ENCODE measurements at regions not wholly inside any gene's neighbourhood (a gene's known extent, or its start where the extent isn't known, plus 50 kb on each side); places are given as distances from the start of the nearest gene placed in this dataset.

DNA sequence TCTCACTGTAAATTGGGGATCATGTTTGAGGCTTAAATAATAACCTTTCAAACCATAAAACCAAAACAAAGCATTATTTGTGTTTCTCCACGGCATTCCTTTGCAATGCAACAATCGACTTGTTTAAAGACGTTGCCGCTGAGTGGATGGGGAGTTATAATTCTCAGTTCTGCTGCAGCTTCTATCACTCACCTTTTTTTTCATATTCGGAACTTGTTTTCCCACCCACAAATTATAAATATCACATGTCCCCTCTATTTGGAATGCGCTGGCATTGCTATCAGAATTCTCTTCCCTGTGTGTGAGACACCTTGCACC lies 372.8 kb upstream of the SMIM21 start:
- no peak for TF ChIP-seq ZBTB7A (IDR thresholded peaks at IDR 0.05; ENCODE audit: low read depth)
- TF ChIP-seq, protein P1, sequence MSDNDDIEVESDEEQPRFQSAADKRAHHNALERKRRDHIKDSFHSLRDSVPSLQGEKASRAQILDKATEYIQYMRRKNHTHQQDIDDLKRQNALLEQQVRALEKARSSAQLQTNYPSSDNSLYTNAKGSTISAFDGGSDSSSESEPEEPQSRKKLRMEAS (IDR thresholded peaks at IDR 0.05), result no peak
- TF ChIP-seq EP300 (IDR thresholded peaks at IDR 0.05; ENCODE audit: borderline replicate concordance), result no peak
- TF ChIP-seq, protein P2, sequence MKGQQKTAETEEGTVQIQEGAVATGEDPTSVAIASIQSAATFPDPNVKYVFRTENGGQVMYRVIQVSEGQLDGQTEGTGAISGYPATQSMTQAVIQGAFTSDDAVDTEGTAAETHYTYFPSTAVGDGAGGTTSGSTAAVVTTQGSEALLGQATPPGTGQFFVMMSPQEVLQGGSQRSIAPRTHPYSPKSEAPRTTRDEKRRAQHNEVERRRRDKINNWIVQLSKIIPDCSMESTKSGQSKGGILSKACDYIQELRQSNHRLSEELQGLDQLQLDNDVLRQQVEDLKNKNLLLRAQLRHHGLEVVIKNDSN (IDR thresholded peaks at IDR 0.05), result no peak
- no peak for TF ChIP-seq RAD21 (IDR thresholded peaks at IDR 0.05; ENCODE audit: low read depth)
- TF ChIP-seq CREB1 (IDR thresholded peaks at IDR 0.05; ENCODE audit: low read depth), result no peak
- no peak for TF ChIP-seq EGR1 (IDR thresholded peaks at IDR 0.05)
- TF ChIP-seq TAF1 (IDR thresholded peaks at IDR 0.05; ENCODE audit: low read depth), result no peak
- TF ChIP-seq CEBPB (IDR thresholded peaks at IDR 0.05), result no peak
- no peak for TF ChIP-seq FOXM1 (IDR thresholded peaks at IDR 0.05; ENCODE audit: borderline replicate concordance, low read depth)
- TF ChIP-seq, protein P3, sequence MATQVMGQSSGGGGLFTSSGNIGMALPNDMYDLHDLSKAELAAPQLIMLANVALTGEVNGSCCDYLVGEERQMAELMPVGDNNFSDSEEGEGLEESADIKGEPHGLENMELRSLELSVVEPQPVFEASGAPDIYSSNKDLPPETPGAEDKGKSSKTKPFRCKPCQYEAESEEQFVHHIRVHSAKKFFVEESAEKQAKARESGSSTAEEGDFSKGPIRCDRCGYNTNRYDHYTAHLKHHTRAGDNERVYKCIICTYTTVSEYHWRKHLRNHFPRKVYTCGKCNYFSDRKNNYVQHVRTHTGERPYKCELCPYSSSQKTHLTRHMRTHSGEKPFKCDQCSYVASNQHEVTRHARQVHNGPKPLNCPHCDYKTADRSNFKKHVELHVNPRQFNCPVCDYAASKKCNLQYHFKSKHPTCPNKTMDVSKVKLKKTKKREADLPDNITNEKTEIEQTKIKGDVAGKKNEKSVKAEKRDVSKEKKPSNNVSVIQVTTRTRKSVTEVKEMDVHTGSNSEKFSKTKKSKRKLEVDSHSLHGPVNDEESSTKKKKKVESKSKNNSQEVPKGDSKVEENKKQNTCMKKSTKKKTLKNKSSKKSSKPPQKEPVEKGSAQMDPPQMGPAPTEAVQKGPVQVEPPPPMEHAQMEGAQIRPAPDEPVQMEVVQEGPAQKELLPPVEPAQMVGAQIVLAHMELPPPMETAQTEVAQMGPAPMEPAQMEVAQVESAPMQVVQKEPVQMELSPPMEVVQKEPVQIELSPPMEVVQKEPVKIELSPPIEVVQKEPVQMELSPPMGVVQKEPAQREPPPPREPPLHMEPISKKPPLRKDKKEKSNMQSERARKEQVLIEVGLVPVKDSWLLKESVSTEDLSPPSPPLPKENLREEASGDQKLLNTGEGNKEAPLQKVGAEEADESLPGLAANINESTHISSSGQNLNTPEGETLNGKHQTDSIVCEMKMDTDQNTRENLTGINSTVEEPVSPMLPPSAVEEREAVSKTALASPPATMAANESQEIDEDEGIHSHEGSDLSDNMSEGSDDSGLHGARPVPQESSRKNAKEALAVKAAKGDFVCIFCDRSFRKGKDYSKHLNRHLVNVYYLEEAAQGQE (IDR thresholded peaks at IDR 0.05; ENCODE audit: low read depth), result no peak
- TF ChIP-seq YY1 (IDR thresholded peaks at IDR 0.05; ENCODE audit: low read depth), result no peak
- no peak for TF ChIP-seq TEAD4 (IDR thresholded peaks at IDR 0.05)
- no peak for TF ChIP-seq TCF12 (IDR thresholded peaks at IDR 0.05; ENCODE audit: low read depth)
- no peak for TF ChIP-seq NFIC (IDR thresholded peaks at IDR 0.05)

DNA sequence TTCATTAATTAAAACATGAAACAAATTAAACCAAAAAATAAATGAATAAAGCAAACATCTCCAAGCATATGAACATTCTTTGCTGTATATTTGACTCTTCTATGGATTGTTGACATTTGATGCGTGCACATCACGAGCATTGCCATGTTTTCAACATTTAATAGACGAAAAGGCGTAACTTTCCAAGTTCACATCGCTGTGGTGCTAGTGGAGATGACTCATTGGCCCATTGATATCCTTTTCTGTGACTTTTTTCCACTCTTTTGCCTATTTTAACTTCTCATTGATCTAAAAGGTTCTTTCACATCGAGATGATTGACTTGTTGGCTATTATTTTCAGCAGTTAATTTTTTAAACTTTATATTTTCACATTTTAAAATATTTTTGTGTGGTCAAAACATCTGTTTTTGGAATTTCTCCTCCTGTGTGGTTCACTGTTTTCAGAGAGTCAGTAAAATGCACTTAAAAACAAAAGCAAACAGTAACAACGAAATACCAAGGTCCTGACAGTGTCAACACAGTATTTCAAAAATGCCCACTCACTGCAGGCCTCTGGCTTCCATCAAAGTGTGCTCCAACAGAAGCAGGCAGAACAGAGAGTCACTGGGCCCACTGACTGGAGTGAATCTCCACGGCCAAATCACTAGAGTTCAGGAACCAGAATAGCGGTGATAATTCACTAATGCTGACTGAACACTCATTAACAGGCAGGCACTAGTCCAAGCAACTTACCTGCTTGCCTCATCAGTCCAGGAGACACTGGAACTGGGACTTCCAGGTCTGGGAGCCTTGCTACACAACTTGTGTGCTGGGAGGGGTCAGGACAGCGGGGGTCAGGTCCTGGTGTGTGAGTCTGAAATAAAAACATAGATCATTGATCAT lies 372.2 kb upstream of the SMIM21 start:
- TF ChIP-seq RAD21 (IDR thresholded peaks at IDR 0.05; ENCODE audit: low read depth), result no peak
- no peak for TF ChIP-seq TAF1 (IDR thresholded peaks at IDR 0.05; ENCODE audit: low read depth)
- TF ChIP-seq FOXM1 (IDR thresholded peaks at IDR 0.05; ENCODE audit: borderline replicate concordance, low read depth), result no peak
- TF ChIP-seq EGR1 (IDR thresholded peaks at IDR 0.05), result no peak
- TF ChIP-seq, protein P1 (IDR thresholded peaks at IDR 0.05), result no peak

DNA sequence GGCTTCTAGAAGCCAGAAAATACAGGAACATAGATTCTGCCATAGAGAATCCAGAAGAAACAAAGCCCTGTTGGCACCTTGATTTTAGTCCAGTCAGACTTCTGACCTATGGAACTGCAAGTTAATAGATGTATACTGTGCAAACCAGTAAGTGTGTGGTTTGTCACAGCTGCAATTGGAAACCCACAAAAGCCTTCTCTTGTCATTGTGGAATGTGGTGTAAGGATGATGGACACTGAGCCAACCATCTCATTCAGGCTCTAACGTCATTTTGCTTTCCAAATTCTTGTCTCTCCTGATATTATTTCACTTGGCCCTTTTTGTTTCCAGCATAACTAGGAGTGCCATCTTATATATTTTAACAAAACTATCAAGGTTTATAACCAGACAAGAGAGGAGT lies 369.5 kb upstream of the SMIM21 start:
- TF ChIP-seq EP300 (IDR thresholded peaks at IDR 0.05; ENCODE audit: borderline replicate concordance) (no peak), YY1 (IDR thresholded peaks at IDR 0.05; ENCODE audit: low read depth) (no peak), CREB1 (IDR thresholded peaks at IDR 0.05; ENCODE audit: low read depth) (no peak), TAF1 (IDR thresholded peaks at IDR 0.05; ENCODE audit: low read depth) (no peak), FOXM1 (IDR thresholded peaks at IDR 0.05; ENCODE audit: borderline replicate concordance, low read depth) (no peak), TCF12 (IDR thresholded peaks at IDR 0.05; ENCODE audit: low read depth) (no peak), CEBPB (IDR thresholded peaks at IDR 0.05) (no peak), RAD21 (IDR thresholded peaks at IDR 0.05; ENCODE audit: low read depth) (no peak), NFIC (IDR thresholded peaks at IDR 0.05) (no peak), TEAD4 (IDR thresholded peaks at IDR 0.05) (no peak), EGR1 (IDR thresholded peaks at IDR 0.05) (no peak), ZBTB7A (IDR thresholded peaks at IDR 0.05; ENCODE audit: low read depth) (no peak)
- TF ChIP-seq, protein P2 (IDR thresholded peaks at IDR 0.05), result no peak

DNA sequence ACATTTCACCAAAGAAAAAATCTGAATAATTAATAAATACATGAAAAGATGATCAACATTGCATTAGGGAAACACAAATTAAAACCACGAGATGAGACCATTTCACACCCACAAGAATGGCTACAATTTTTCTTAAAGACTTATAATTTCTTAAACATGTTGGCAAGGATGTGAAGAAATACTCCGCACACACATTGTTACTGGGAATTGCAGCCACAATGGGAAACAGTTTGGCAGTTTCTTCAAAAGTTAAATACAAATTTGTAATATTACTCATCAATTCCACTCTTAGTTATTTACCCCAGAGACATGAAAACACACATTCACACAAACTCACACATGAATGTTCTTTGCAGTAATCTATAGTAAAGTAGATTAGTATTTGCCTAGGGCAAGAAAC lies 363.3 kb upstream of the SMIM21 start:
- TF ChIP-seq YY1 (IDR thresholded peaks at IDR 0.05; ENCODE audit: low read depth) (no peak), CREB1 (IDR thresholded peaks at IDR 0.05; ENCODE audit: low read depth) (no peak), TAF1 (IDR thresholded peaks at IDR 0.05; ENCODE audit: low read depth) (no peak), EGR1 (IDR thresholded peaks at IDR 0.05) (no peak), EP300 (IDR thresholded peaks at IDR 0.05; ENCODE audit: borderline replicate concordance) (no peak), TCF12 (IDR thresholded peaks at IDR 0.05; ENCODE audit: low read depth) (no peak), RAD21 (IDR thresholded peaks at IDR 0.05; ENCODE audit: low read depth) (no peak), CEBPB (IDR thresholded peaks at IDR 0.05) (no peak), TEAD4 (IDR thresholded peaks at IDR 0.05) (no peak), ZBTB7A (IDR thresholded peaks at IDR 0.05; ENCODE audit: low read depth) (no peak), NFIC (IDR thresholded peaks at IDR 0.05) (no peak), FOXM1 (IDR thresholded peaks at IDR 0.05; ENCODE audit: borderline replicate concordance, low read depth) (no peak)
- TF ChIP-seq, protein P3 (IDR thresholded peaks at IDR 0.05; ENCODE audit: low read depth), result no peak
- TF ChIP-seq, protein P2 (IDR thresholded peaks at IDR 0.05), result no peak
- TF ChIP-seq, protein P1 (IDR thresholded peaks at IDR 0.05), result no peak

Measured in Ishikawa (cell line).